ENCODE measurements at regions not wholly inside any gene's neighbourhood (a gene's known extent, or its start where the extent isn't known, plus 50 kb on each side); places are given as distances from the start of the nearest gene placed in this dataset.

GRCh38 chr2:83961512-83961911, 497.6 kb downstream of the SUCLG1 start:
- WGBS (ENCODE audit: insufficient coverage): 100% methylated on average over 1 of the region's 7 CpGs
- Histone ChIP-seq H3K4me1 (ENCODE audit: control insufficient read depth, insufficient read depth, low read length) (no peaks in the 10 kb centered on the region), H3K27ac (ENCODE audit: low read length) (no peak overlapping the region), H3K36me3 (ENCODE audit: control insufficient read depth, insufficient read depth, low read length) (no peaks in the 10 kb centered on the region), H3K27me3 (ENCODE audit: control insufficient read depth, insufficient read depth, low read length) (no peaks in the 10 kb centered on the region), H3K4me3 (ENCODE audit: low read length) (no peak overlapping the region), H3K9me3 (replicated peaks; ENCODE audit: control insufficient read depth, low read depth, low read length) (no peaks in the 10 kb centered on the region)
- DNase-seq: no peak

DNA sequence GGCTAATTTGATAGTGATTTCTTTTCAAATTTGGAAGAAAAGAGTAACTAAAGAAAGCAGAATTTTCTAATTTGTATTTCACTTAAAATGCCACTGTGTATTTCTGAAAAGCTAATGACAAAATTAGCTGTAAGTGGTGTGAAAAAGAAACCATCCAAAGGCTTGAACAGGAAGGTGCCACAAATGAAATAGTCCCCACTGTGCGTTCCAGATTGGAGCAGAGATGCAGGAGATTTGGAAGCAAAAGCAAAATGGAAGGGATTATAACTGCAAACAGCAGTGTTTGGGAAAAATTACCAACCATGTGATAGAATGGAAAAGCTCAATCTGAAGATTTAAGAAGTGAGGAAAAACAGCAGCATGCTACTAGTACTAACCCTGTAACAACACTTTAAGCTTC, 498.7 kb downstream of the SUCLG1 start:
- Histone ChIP-seq H3K9me3 (replicated peaks; ENCODE audit: control insufficient read depth, low read depth, low read length) (no peaks in the 10 kb centered on the region), H3K36me3 (ENCODE audit: control insufficient read depth, insufficient read depth, low read length) (no peaks in the 10 kb centered on the region), H3K27ac (ENCODE audit: low read length) (no peak overlapping the region), H3K4me1 (ENCODE audit: control insufficient read depth, insufficient read depth, low read length) (no peaks in the 10 kb centered on the region), H3K27me3 (ENCODE audit: control insufficient read depth, insufficient read depth, low read length) (no peaks in the 10 kb centered on the region), H3K4me3 (ENCODE audit: low read length) (no peak overlapping the region)
- 100% methylated on average over 1 of the region's 1 CpG for WGBS (ENCODE audit: insufficient coverage)
- peak; percentile 9 for DNase-seq

DNA sequence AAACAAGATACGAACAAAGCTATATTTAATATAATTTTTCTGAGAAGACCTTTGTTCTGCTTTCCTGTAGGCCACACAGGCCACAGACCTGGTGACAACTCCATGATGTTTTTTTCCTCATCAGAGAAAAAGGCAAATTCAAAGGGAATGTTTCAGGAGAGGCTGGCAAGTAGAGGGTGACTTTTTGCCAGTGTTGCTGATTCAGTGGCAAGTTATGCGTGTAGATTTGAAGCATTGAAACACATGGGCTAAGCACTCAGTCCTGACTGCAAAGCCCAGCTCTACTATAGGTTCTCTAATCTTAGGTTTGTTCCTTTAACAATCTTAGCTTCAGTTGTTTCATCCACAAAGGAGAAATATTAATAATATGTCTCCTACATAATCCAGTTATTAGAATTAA, 499.8 kb downstream of the SUCLG1 start:
- 100% methylated on average over 1 of the region's 2 CpGs for WGBS (ENCODE audit: insufficient coverage)
- DNase-seq: peak; percentile 25

DNA sequence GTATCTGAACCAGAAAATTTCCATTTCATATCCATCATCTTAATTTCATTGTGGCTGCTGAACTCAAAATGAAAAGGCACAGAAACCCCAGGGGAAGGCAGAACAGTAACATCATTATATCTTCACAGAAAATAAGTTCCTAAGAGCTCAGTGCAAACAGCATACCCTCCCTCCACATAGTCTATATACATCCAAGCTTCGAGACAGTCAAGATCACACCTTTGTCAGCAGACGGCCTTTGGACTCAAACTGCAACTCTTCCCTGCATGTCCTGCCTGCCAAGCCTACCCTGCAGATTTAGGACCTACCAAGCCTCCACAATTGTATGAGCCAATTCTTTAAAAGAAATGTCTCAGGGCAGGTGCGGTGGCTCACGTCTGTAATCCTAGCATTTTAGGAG, 502.1 kb downstream of the SUCLG1 start:
- no peaks in the 10 kb centered on the region for H3K9me3 ChIP-seq (replicated peaks; ENCODE audit: control insufficient read depth, low read depth, low read length)
- 68% methylated on average over 2 of the region's 4 CpGs for WGBS (ENCODE audit: insufficient coverage)

More for the DNA sequence above, 499.8 kb downstream of the SUCLG1 start:
- no peaks in the 10 kb centered on the region for H3K27me3 ChIP-seq (ENCODE audit: control insufficient read depth, insufficient read depth, low read length)
- H3K27ac ChIP-seq (ENCODE audit: low read length): no peak overlapping the region
- no peaks in the 10 kb centered on the region for H3K36me3 ChIP-seq (ENCODE audit: control insufficient read depth, insufficient read depth, low read length)
- H3K4me3 ChIP-seq (ENCODE audit: low read length): no peak overlapping the region
- no peaks in the 10 kb centered on the region for H3K9me3 ChIP-seq (replicated peaks; ENCODE audit: control insufficient read depth, low read depth, low read length)
- no peaks in the 10 kb centered on the region for H3K4me1 ChIP-seq (ENCODE audit: control insufficient read depth, insufficient read depth, low read length)

GRCh38 chr2:83953697-83954096, 505.4 kb downstream of the SUCLG1 start:
- 14% methylated on average over 1 of the region's 1 CpG for WGBS (ENCODE audit: insufficient coverage)
- Histone ChIP-seq H3K9me3 (replicated peaks; ENCODE audit: control insufficient read depth, low read depth, low read length) (no peaks in the 10 kb centered on the region), H3K27me3 (ENCODE audit: control insufficient read depth, insufficient read depth, low read length) (no peaks in the 10 kb centered on the region), H3K36me3 (ENCODE audit: control insufficient read depth, insufficient read depth, low read length) (no peaks in the 10 kb centered on the region), H3K4me1 (ENCODE audit: control insufficient read depth, insufficient read depth, low read length) (peaks cover 2% of the 10 kb centered on the region), H3K4me3 (ENCODE audit: low read length) (no peak overlapping the region), H3K27ac (ENCODE audit: low read length) (no peak overlapping the region)
- DNase-seq: peak; percentile 54

More for the DNA sequence above, 502.1 kb downstream of the SUCLG1 start:
- no peaks in the 10 kb centered on the region for H3K36me3 ChIP-seq (ENCODE audit: control insufficient read depth, insufficient read depth, low read length)
- H3K27me3 ChIP-seq (ENCODE audit: control insufficient read depth, insufficient read depth, low read length): no peaks in the 10 kb centered on the region
- H3K4me1 ChIP-seq (ENCODE audit: control insufficient read depth, insufficient read depth, low read length): peaks cover 2% of the 10 kb centered on the region
- H3K4me3 ChIP-seq (ENCODE audit: low read length): no peak overlapping the region
- DNase-seq: no peak
- H3K27ac ChIP-seq (ENCODE audit: low read length): no peak overlapping the region

- H3K36me3 ChIP-seq (ENCODE audit: control insufficient read depth, insufficient read depth, low read length): no peaks in the 10 kb centered on the region
- no peak for DNase-seq
- no CpG with 5 or more reads among the region's 4 CpGs for whole genome bisulfite sequencing (ENCODE audit: insufficient coverage)
- H3K27me3 ChIP-seq (ENCODE audit: control insufficient read depth, insufficient read depth, low read length): no peaks in the 10 kb centered on the region
- no peak overlapping the region for H3K4me3 ChIP-seq (ENCODE audit: low read length)
- H3K9me3 ChIP-seq (replicated peaks; ENCODE audit: control insufficient read depth, low read depth, low read length): no peaks in the 10 kb centered on the region
- peaks cover 2% of the 10 kb centered on the region for H3K4me1 ChIP-seq (ENCODE audit: control insufficient read depth, insufficient read depth, low read length)
- no peak overlapping the region for H3K27ac ChIP-seq (ENCODE audit: low read length)
Measured at GRCh38 chr2:83951378-83951947, 507.6 kb downstream of the SUCLG1 start.

DNA sequence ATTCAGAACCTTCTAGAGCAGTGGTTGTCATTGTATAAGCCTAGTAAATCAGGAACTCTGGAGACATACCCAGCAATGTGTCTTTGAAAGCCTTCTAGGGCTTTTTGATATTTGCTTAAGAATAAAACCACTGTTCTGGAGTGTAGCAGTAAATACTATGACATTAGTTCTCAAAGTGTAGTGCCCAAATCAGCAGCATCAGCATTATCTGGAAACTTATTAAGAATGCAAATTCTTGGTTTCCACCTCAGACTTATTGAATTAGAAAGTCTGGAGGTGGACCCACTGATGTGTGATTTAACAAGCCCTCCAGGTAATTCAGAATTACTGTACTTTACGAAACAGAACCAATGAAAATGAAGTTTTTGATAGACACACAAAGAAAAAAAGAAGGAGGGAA, 509.7 kb downstream of the SUCLG1 start:
- Histone ChIP-seq H3K27me3 (ENCODE audit: control insufficient read depth, insufficient read depth, low read length) (no peaks in the 10 kb centered on the region), H3K4me3 (ENCODE audit: low read length) (no peak overlapping the region), H3K27ac (ENCODE audit: low read length) (no peak overlapping the region), H3K36me3 (ENCODE audit: control insufficient read depth, insufficient read depth, low read length) (no peaks in the 10 kb centered on the region), H3K9me3 (replicated peaks; ENCODE audit: control insufficient read depth, low read depth, low read length) (no peaks in the 10 kb centered on the region), H3K4me1 (ENCODE audit: control insufficient read depth, insufficient read depth, low read length) (peaks cover 2% of the 10 kb centered on the region)
- no CpG with 5 or more reads among the region's 1 CpG for WGBS (ENCODE audit: insufficient coverage)
- no peak for DNase-seq

- Histone ChIP-seq H3K27ac (ENCODE audit: low read length) (no peak overlapping the region), H3K27me3 (ENCODE audit: control insufficient read depth, insufficient read depth, low read length) (no peaks in the 10 kb centered on the region), H3K4me1 (ENCODE audit: control insufficient read depth, insufficient read depth, low read length) (no peaks in the 10 kb centered on the region), H3K9me3 (replicated peaks; ENCODE audit: control insufficient read depth, low read depth, low read length) (no peaks in the 10 kb centered on the region), H3K36me3 (ENCODE audit: control insufficient read depth, insufficient read depth, low read length) (no peaks in the 10 kb centered on the region), H3K4me3 (ENCODE audit: low read length) (no peak overlapping the region)
- DNase-seq: peak; percentile 84
- no CpG with 5 or more reads among the region's 3 CpGs for WGBS (ENCODE audit: insufficient coverage)
Measured at GRCh38 chr2:83944191-83944590, 514.9 kb downstream of the SUCLG1 start.

GRCh38 chr2:83943265-83943664, 515.8 kb downstream of the SUCLG1 start:
- Histone ChIP-seq H3K27ac (ENCODE audit: low read length) (no peak overlapping the region), H3K9me3 (replicated peaks; ENCODE audit: control insufficient read depth, low read depth, low read length) (no peaks in the 10 kb centered on the region), H3K4me3 (ENCODE audit: low read length) (no peak overlapping the region), H3K27me3 (ENCODE audit: control insufficient read depth, insufficient read depth, low read length) (no peaks in the 10 kb centered on the region), H3K4me1 (ENCODE audit: control insufficient read depth, insufficient read depth, low read length) (no peaks in the 10 kb centered on the region), H3K36me3 (ENCODE audit: control insufficient read depth, insufficient read depth, low read length) (no peaks in the 10 kb centered on the region)
- peak; percentile 2 for DNase-seq
- 88% methylated on average over 2 of the region's 3 CpGs for WGBS (ENCODE audit: insufficient coverage)

DNA sequence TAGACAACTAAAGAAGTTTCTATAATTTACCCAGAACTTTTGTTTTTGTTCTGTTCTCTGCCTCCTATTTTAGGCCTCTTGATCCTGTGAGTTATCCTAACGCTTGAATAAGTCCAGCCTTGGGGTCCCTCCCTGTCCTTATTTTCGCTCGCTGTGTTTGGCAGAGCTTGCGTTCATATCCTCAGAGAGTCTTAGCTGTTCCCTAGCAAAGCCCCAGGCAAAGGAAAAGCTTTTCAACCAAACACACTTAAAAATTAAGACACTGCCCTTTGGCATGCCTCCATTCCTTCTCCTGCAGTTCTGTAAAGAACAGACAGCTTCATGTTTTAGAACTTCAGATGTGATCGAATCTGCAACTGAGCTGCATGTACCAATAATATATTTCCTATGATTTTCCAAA, 517.2 kb downstream of the SUCLG1 start:
- no peaks in the 10 kb centered on the region for H3K9me3 ChIP-seq (replicated peaks; ENCODE audit: control insufficient read depth, low read depth, low read length)
- no peaks in the 10 kb centered on the region for H3K36me3 ChIP-seq (ENCODE audit: control insufficient read depth, insufficient read depth, low read length)
- no peak overlapping the region for H3K4me3 ChIP-seq (ENCODE audit: low read length)
- 22% methylated on average over 4 of the region's 5 CpGs for WGBS (ENCODE audit: insufficient coverage)
- peak; percentile 85 for DNase-seq
- H3K27ac ChIP-seq (ENCODE audit: low read length): no peak overlapping the region
- no peaks in the 10 kb centered on the region for H3K27me3 ChIP-seq (ENCODE audit: control insufficient read depth, insufficient read depth, low read length)
- no peaks in the 10 kb centered on the region for H3K4me1 ChIP-seq (ENCODE audit: control insufficient read depth, insufficient read depth, low read length)

- no peaks in the 10 kb centered on the region for H3K4me1 ChIP-seq (ENCODE audit: control insufficient read depth, insufficient read depth, low read length)
- H3K36me3 ChIP-seq (ENCODE audit: control insufficient read depth, insufficient read depth, low read length): no peaks in the 10 kb centered on the region
- DNase-seq: no peak
- no peak overlapping the region for H3K27ac ChIP-seq (ENCODE audit: low read length)
- H3K4me3 ChIP-seq (ENCODE audit: low read length): no peak overlapping the region
- no peaks in the 10 kb centered on the region for H3K9me3 ChIP-seq (replicated peaks; ENCODE audit: control insufficient read depth, low read depth, low read length)
- H3K27me3 ChIP-seq (ENCODE audit: control insufficient read depth, insufficient read depth, low read length): no peaks in the 10 kb centered on the region
- WGBS (ENCODE audit: insufficient coverage): no CpG with 5 or more reads among the region's 2 CpGs
Measured at GRCh38 chr2:83933749-83934148, 525.3 kb downstream of the SUCLG1 start.
